ENCODE measurements at regions not wholly inside any gene's neighbourhood (a gene's known extent, or its start where the extent isn't known, plus 50 kb on each side); places are given as distances from the start of the nearest gene placed in this dataset.

DNA sequence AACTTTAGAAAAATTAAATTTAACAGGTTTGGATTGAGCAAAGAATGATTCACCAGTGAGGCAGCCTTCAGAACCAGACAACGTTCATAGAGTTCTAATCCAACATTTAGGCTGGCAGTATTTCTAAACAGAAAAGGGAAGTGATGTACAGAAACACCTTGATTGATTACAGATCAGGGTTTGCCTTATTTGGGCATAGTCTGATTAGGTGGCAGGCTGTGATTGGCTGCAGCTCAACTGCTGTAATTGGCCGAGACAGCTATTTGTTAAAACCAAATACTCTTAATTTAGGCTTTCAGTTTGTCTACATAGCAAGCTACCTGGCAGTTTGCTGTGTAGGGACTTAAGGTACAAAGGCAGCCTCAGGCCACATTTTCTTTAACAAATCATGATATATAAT is 802.5 kb downstream of the IPMK start (continued):
- TF ChIP-seq, protein P1, sequence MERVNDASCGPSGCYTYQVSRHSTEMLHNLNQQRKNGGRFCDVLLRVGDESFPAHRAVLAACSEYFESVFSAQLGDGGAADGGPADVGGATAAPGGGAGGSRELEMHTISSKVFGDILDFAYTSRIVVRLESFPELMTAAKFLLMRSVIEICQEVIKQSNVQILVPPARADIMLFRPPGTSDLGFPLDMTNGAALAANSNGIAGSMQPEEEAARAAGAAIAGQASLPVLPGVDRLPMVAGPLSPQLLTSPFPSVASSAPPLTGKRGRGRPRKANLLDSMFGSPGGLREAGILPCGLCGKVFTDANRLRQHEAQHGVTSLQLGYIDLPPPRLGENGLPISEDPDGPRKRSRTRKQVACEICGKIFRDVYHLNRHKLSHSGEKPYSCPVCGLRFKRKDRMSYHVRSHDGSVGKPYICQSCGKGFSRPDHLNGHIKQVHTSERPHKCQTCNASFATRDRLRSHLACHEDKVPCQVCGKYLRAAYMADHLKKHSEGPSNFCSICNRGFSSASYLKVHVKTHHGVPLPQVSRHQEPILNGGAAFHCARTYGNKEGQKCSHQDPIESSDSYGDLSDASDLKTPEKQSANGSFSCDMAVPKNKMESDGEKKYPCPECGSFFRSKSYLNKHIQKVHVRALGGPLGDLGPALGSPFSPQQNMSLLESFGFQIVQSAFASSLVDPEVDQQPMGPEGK (CRISPR knock-in tag; IDR thresholded peaks at IDR 0.05; ENCODE audit: borderline replicate concordance), result no peak

DNA sequence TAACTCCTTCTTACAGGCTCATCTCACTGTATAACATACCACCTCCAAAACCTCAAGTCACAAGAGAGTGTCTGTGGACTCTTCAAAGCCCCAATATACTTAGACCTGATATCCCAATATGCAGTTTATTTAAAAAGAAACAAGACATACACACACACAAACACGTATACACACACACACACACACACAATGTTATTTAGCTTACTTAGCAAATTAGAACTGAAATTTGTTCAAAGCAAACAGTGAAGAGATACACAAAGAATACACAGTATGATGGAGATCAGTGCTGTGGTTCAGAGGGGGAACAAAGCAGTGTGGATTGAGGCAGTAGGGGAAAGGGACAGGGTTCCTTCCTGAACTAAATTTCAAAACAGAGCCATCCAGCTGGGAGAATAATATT is 807.2 kb downstream of the IPMK start:
- TF ChIP-seq OSR1 (CRISPR knock-in tag; IDR thresholded peaks at IDR 0.05) (no peak), TCF4 (CRISPR knock-in tag; IDR thresholded peaks at IDR 0.05; ENCODE audit: borderline replicate concordance) (no peak), ZNF8 (CRISPR knock-in tag; IDR thresholded peaks at IDR 0.05) (no peak), ESRRG (CRISPR knock-in tag; IDR thresholded peaks at IDR 0.05) (no peak), RARB (CRISPR knock-in tag; IDR thresholded peaks at IDR 0.05) (no peak)
- TF ChIP-seq, protein P2, sequence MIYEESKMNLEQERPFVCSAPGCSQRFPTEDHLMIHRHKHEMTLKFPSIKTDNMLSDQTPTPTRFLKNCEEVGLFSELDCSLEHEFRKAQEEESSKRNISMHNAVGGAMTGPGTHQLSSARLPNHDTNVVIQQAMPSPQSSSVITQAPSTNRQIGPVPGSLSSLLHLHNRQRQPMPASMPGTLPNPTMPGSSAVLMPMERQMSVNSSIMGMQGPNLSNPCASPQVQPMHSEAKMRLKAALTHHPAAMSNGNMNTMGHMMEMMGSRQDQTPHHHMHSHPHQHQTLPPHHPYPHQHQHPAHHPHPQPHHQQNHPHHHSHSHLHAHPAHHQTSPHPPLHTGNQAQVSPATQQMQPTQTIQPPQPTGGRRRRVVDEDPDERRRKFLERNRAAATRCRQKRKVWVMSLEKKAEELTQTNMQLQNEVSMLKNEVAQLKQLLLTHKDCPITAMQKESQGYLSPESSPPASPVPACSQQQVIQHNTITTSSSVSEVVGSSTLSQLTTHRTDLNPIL (CRISPR knock-in tag; IDR thresholded peaks at IDR 0.05; ENCODE audit: low read depth), result no peak
- TF ChIP-seq, protein P3, sequence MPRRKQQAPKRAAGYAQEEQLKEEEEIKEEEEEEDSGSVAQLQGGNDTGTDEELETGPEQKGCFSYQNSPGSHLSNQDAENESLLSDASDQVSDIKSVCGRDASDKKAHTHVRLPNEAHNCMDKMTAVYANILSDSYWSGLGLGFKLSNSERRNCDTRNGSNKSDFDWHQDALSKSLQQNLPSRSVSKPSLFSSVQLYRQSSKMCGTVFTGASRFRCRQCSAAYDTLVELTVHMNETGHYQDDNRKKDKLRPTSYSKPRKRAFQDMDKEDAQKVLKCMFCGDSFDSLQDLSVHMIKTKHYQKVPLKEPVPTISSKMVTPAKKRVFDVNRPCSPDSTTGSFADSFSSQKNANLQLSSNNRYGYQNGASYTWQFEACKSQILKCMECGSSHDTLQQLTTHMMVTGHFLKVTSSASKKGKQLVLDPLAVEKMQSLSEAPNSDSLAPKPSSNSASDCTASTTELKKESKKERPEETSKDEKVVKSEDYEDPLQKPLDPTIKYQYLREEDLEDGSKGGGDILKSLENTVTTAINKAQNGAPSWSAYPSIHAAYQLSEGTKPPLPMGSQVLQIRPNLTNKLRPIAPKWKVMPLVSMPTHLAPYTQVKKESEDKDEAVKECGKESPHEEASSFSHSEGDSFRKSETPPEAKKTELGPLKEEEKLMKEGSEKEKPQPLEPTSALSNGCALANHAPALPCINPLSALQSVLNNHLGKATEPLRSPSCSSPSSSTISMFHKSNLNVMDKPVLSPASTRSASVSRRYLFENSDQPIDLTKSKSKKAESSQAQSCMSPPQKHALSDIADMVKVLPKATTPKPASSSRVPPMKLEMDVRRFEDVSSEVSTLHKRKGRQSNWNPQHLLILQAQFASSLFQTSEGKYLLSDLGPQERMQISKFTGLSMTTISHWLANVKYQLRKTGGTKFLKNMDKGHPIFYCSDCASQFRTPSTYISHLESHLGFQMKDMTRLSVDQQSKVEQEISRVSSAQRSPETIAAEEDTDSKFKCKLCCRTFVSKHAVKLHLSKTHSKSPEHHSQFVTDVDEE (CRISPR knock-in tag; IDR thresholded peaks at IDR 0.05), result no peak

DNA sequence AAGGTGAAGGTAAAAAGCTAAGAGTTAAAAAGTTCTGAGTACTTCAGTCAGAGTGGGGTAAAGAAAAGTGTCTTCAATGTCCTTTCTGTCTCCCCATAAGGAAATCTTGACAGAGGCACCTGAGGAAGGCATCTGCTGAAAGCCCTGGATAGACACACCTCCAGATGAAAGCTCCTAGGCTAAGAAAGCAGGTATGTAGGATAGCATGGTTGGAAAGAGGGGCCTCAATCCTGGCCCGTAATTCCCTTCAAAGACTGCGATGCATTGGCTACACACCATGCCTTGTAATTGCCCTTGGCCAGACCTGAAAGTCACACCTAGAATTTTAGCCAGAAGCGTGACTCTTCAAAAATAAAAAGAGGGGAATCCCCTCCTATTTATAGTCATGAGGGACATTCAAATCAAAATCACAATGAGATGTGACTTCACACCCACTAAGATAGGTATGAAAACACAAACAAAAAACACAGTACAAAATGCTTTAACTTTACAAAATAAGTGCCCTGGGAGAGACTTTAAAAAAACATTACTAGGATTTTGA is 809.7 kb downstream of the IPMK start:
- no peak for ATAC-seq
- no peak for TF ChIP-seq ZNF70 (CRISPR knock-in tag; IDR thresholded peaks at IDR 0.05)
- TF ChIP-seq RARB (CRISPR knock-in tag; IDR thresholded peaks at IDR 0.05), result no peak
- no peak for TF ChIP-seq ZC3H10 (CRISPR knock-in tag; IDR thresholded peaks at IDR 0.05)
- no peak for TF ChIP-seq TOX (CRISPR knock-in tag; IDR thresholded peaks at IDR 0.05; ENCODE audit: borderline replicate concordance)
- no peak for TF ChIP-seq SNAI2 (CRISPR knock-in tag; IDR thresholded peaks at IDR 0.05)
- no peak for TF ChIP-seq ESRRG (CRISPR knock-in tag; IDR thresholded peaks at IDR 0.05)
- TF ChIP-seq PPARA (CRISPR knock-in tag; IDR thresholded peaks at IDR 0.05; ENCODE audit: borderline replicate concordance), result no peak
- TF ChIP-seq, protein P1 (CRISPR knock-in tag; IDR thresholded peaks at IDR 0.05; ENCODE audit: borderline replicate concordance), result no peak
- TF ChIP-seq ARNTL (CRISPR knock-in tag; IDR thresholded peaks at IDR 0.05; ENCODE audit: borderline replicate concordance, low read depth), result no peak
- TF ChIP-seq ISL1 (CRISPR knock-in tag; IDR thresholded peaks at IDR 0.05), result no peak
- TF ChIP-seq ZFP3 (CRISPR knock-in tag; IDR thresholded peaks at IDR 0.05), result no peak
- TF ChIP-seq, protein P3 (CRISPR knock-in tag; IDR thresholded peaks at IDR 0.05), result no peak
- TF ChIP-seq GLIS3 (CRISPR knock-in tag; IDR thresholded peaks at IDR 0.05), result no peak
- TF ChIP-seq, protein P4, sequence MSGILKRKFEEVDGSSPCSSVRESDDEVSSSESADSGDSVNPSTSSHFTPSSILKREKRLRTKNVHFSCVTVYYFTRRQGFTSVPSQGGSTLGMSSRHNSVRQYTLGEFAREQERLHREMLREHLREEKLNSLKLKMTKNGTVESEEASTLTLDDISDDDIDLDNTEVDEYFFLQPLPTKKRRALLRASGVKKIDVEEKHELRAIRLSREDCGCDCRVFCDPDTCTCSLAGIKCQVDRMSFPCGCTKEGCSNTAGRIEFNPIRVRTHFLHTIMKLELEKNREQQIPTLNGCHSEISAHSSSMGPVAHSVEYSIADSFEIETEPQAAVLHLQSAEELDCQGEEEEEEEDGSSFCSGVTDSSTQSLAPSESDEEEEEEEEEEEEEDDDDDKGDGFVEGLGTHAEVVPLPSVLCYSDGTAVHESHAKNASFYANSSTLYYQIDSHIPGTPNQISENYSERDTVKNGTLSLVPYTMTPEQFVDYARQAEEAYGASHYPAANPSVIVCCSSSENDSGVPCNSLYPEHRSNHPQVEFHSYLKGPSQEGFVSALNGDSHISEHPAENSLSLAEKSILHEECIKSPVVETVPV (CRISPR knock-in tag; IDR thresholded peaks at IDR 0.05), result no peak
- no peak for TF ChIP-seq OSR1 (CRISPR knock-in tag; IDR thresholded peaks at IDR 0.05)
- TF ChIP-seq, protein P5, sequence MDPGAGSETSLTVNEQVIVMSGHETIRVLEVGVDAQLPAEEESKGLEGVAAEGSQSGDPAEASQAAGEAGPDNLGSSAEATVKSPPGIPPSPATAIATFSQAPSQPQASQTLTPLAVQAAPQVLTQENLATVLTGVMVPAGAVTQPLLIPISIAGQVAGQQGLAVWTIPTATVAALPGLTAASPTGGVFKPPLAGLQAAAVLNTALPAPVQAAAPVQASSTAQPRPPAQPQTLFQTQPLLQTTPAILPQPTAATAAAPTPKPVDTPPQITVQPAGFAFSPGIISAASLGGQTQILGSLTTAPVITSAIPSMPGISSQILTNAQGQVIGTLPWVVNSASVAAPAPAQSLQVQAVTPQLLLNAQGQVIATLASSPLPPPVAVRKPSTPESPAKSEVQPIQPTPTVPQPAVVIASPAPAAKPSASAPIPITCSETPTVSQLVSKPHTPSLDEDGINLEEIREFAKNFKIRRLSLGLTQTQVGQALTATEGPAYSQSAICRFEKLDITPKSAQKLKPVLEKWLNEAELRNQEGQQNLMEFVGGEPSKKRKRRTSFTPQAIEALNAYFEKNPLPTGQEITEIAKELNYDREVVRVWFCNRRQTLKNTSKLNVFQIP (CRISPR knock-in tag; IDR thresholded peaks at IDR 0.05; ENCODE audit: borderline replicate concordance, low read depth), result no peak
- TF ChIP-seq ZNF565 (CRISPR knock-in tag; conservative IDR thresholded peaks at IDR 0.05; ENCODE audit: low read depth), result no peak
- TF ChIP-seq CSDC2 (CRISPR knock-in tag; IDR thresholded peaks at IDR 0.05), result no peak
- TF ChIP-seq, protein P2 (CRISPR knock-in tag; IDR thresholded peaks at IDR 0.05; ENCODE audit: low read depth), result no peak
- TF ChIP-seq BACH2 (CRISPR knock-in tag; IDR thresholded peaks at IDR 0.05; ENCODE audit: borderline replicate concordance), result no peak

More for the DNA sequence above, 807.2 kb downstream of the IPMK start:
- ATAC-seq, result no peak
